ENCODE measurements at regions not wholly inside any gene's neighbourhood (a gene's known extent, or its start where the extent isn't known, plus 50 kb on each side); places are given as distances from the start of the nearest gene placed in this dataset.

DNA sequence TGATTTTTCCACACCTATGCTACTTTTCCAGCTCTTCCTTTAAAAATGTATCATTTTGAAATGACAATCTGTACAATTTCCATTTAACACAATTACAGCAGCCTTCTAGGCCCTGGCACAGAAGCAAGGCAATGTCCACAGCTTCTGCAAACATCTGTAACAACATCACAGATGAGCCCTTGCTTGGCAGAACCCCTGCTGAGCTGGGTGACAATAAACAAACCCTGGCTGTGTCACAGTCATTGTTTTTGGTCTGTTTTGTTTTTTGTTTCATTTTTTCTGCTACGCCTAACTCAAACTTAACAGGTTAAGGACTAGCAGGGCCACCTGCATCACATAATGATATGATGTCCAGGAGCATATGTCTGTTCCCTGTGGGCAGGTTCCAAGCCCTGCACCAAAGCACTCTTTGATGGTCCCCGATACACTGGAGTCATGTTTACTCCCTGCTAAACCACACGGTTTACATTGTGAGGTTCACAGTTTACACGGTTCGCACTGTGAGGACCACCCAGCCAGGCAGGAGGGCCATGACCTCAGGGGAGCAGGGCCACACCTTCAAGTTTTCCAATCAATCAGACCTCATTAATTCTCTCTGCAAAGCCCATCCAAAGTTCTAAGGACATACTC lies 186.8 kb upstream of the CHRNA7 start:
- TF ChIP-seq, protein P1, sequence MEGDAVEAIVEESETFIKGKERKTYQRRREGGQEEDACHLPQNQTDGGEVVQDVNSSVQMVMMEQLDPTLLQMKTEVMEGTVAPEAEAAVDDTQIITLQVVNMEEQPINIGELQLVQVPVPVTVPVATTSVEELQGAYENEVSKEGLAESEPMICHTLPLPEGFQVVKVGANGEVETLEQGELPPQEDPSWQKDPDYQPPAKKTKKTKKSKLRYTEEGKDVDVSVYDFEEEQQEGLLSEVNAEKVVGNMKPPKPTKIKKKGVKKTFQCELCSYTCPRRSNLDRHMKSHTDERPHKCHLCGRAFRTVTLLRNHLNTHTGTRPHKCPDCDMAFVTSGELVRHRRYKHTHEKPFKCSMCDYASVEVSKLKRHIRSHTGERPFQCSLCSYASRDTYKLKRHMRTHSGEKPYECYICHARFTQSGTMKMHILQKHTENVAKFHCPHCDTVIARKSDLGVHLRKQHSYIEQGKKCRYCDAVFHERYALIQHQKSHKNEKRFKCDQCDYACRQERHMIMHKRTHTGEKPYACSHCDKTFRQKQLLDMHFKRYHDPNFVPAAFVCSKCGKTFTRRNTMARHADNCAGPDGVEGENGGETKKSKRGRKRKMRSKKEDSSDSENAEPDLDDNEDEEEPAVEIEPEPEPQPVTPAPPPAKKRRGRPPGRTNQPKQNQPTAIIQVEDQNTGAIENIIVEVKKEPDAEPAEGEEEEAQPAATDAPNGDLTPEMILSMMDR (IDR thresholded peaks at IDR 0.05) = no peak
- no peak for TF ChIP-seq POLR2A (IDR thresholded peaks at IDR 0.05)

Measured in testis (tissue), 2 donors.